WTC11 (cell line): ENCODE measurements at regions not wholly inside any gene's neighbourhood (a gene's known extent, or its start where the extent isn't known, plus 50 kb on each side); places are given as distances from the start of the nearest gene placed in this dataset.

Experiments
- GABPB1 ChIP-seq: sonication (generic); formaldehyde crosslinking; IDR thresholded peaks from 2 replicates; pipeline ENCODE4 v1.8.1; 2023; ENCODE audit warnings: mild to moderate bottlenecking, missing genetic modification reagents
- GTF2I ChIP-seq: fragments of 250-450 bp; sonication (Bioruptor Pico); conservative IDR thresholded peaks from 2 replicates; pipeline ENCODE4 v1.4.0; 2021; ENCODE audit warnings: mild to moderate bottlenecking
- TF ChIP-seq, protein P1 (sequence below): fragments of 200-600 bp; IDR thresholded peaks from 2 replicates; pipeline ENCODE4 v1.8.0; 2022; ENCODE audit warnings: antibody characterized with exemption
- TF ChIP-seq, protein P2 (sequence below): sonication (generic); formaldehyde crosslinking; IDR thresholded peaks from 2 replicates; pipeline ENCODE4 v1.8.0; 2022; ENCODE audit warnings: mild to moderate bottlenecking, missing genetic modification reagents
- TF ChIP-seq, protein P3 (sequence below): sonication (generic); formaldehyde crosslinking; IDR thresholded peaks from 2 replicates; pipeline ENCODE4 v1.8.1; 2023; ENCODE audit warnings: mild to moderate bottlenecking, missing genetic modification reagents, borderline replicate concordance
- TF ChIP-seq, protein P4 (sequence below): sonication (generic); formaldehyde crosslinking; IDR thresholded peaks from 2 replicates; pipeline ENCODE4 v1.8.0; 2022; ENCODE audit warnings: missing genetic modification reagents

DNA sequence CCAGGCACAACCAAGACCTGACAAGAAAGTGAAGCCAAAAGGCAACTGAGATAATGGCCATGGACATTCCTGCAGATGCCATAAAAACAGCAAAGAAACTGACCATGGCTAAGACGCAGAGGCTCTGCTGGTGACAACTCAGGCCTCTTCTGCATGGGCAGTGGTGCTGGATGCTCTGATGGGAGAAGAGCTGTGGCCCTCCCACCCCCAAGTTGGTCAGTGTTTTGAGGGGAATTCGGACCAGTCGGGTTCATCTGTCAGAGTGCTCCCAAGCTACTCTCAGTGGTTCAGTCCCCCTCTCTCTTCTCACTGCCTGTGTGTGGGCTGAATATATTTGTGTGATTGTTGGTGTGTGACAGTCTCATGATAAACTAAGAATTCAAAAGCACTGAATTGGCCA, 79.0 kb upstream of the GPR26 start:
- TF ChIP-seq, protein P1, sequence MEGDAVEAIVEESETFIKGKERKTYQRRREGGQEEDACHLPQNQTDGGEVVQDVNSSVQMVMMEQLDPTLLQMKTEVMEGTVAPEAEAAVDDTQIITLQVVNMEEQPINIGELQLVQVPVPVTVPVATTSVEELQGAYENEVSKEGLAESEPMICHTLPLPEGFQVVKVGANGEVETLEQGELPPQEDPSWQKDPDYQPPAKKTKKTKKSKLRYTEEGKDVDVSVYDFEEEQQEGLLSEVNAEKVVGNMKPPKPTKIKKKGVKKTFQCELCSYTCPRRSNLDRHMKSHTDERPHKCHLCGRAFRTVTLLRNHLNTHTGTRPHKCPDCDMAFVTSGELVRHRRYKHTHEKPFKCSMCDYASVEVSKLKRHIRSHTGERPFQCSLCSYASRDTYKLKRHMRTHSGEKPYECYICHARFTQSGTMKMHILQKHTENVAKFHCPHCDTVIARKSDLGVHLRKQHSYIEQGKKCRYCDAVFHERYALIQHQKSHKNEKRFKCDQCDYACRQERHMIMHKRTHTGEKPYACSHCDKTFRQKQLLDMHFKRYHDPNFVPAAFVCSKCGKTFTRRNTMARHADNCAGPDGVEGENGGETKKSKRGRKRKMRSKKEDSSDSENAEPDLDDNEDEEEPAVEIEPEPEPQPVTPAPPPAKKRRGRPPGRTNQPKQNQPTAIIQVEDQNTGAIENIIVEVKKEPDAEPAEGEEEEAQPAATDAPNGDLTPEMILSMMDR, result no peak
- TF ChIP-seq, protein P2, sequence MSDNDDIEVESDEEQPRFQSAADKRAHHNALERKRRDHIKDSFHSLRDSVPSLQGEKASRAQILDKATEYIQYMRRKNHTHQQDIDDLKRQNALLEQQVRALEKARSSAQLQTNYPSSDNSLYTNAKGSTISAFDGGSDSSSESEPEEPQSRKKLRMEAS (CRISPR knock-in tag), result no peak
- TF ChIP-seq GTF2I (CRISPR knock-in tag) (no peak), GABPB1 (CRISPR knock-in tag) (no peak)
- TF ChIP-seq, protein P3, sequence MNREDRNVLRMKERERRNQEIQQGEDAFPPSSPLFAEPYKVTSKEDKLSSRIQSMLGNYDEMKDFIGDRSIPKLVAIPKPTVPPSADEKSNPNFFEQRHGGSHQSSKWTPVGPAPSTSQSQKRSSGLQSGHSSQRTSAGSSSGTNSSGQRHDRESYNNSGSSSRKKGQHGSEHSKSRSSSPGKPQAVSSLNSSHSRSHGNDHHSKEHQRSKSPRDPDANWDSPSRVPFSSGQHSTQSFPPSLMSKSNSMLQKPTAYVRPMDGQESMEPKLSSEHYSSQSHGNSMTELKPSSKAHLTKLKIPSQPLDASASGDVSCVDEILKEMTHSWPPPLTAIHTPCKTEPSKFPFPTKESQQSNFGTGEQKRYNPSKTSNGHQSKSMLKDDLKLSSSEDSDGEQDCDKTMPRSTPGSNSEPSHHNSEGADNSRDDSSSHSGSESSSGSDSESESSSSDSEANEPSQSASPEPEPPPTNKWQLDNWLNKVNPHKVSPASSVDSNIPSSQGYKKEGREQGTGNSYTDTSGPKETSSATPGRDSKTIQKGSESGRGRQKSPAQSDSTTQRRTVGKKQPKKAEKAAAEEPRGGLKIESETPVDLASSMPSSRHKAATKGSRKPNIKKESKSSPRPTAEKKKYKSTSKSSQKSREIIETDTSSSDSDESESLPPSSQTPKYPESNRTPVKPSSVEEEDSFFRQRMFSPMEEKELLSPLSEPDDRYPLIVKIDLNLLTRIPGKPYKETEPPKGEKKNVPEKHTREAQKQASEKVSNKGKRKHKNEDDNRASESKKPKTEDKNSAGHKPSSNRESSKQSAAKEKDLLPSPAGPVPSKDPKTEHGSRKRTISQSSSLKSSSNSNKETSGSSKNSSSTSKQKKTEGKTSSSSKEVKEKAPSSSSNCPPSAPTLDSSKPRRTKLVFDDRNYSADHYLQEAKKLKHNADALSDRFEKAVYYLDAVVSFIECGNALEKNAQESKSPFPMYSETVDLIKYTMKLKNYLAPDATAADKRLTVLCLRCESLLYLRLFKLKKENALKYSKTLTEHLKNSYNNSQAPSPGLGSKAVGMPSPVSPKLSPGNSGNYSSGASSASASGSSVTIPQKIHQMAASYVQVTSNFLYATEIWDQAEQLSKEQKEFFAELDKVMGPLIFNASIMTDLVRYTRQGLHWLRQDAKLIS (CRISPR knock-in tag), result no peak
- TF ChIP-seq, protein P4, sequence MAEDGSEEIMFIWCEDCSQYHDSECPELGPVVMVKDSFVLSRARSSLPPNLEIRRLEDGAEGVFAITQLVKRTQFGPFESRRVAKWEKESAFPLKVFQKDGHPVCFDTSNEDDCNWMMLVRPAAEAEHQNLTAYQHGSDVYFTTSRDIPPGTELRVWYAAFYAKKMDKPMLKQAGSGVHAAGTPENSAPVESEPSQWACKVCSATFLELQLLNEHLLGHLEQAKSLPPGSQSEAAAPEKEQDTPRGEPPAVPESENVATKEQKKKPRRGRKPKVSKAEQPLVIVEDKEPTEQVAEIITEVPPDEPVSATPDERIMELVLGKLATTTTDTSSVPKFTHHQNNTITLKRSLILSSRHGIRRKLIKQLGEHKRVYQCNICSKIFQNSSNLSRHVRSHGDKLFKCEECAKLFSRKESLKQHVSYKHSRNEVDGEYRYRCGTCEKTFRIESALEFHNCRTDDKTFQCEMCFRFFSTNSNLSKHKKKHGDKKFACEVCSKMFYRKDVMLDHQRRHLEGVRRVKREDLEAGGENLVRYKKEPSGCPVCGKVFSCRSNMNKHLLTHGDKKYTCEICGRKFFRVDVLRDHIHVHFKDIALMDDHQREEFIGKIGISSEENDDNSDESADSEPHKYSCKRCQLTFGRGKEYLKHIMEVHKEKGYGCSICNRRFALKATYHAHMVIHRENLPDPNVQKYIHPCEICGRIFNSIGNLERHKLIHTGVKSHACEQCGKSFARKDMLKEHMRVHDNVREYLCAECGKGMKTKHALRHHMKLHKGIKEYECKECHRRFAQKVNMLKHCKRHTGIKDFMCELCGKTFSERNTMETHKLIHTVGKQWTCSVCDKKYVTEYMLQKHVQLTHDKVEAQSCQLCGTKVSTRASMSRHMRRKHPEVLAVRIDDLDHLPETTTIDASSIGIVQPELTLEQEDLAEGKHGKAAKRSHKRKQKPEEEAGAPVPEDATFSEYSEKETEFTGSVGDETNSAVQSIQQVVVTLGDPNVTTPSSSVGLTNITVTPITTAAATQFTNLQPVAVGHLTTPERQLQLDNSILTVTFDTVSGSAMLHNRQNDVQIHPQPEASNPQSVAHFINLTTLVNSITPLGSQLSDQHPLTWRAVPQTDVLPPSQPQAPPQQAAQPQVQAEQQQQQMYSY (CRISPR knock-in tag), result no peak
